GM13977 (cell line): ENCODE measurements at regions not wholly inside any gene's neighbourhood (a gene's known extent, or its start where the extent isn't known, plus 50 kb on each side); places are given as distances from the start of the nearest gene placed in this dataset.

ENCODE experiments used
- DNase-seq: peaks from one replicate; pipeline ENCODE4 v3.0.0; 2012; ENCODE audit warnings: low spot score
- in situ Hi-C: fragments of 300-500 bp; cut with MboI; formaldehyde crosslinking; loops from one replicate; pipeline ENCODE4 v1.12.0; 2022; ENCODE audit warnings: low sequenced_read_pairs, low pct_unique_long_range_greater_than_20kb, mixed read lengths, inconsistent platforms; ENCODE audit not compliant: unreplicated experiment
- TF ChIP-seq, protein P1 (sequence below): IDR thresholded peaks from 2 replicates; pipeline ENCODE4 v1.5.1; 2012; ENCODE audit warnings: mild to moderate bottlenecking, control low read depth; ENCODE audit not compliant: insufficient read depth; ENCODE audit errors: extremely low read depth, missing control alignments

GRCh38 chr16:6104428-6104827 is 1006.8 kb upstream of the EEF2KMT start:
- TF ChIP-seq, protein P1, sequence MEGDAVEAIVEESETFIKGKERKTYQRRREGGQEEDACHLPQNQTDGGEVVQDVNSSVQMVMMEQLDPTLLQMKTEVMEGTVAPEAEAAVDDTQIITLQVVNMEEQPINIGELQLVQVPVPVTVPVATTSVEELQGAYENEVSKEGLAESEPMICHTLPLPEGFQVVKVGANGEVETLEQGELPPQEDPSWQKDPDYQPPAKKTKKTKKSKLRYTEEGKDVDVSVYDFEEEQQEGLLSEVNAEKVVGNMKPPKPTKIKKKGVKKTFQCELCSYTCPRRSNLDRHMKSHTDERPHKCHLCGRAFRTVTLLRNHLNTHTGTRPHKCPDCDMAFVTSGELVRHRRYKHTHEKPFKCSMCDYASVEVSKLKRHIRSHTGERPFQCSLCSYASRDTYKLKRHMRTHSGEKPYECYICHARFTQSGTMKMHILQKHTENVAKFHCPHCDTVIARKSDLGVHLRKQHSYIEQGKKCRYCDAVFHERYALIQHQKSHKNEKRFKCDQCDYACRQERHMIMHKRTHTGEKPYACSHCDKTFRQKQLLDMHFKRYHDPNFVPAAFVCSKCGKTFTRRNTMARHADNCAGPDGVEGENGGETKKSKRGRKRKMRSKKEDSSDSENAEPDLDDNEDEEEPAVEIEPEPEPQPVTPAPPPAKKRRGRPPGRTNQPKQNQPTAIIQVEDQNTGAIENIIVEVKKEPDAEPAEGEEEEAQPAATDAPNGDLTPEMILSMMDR: no peak
- DNase-seq: no peak
- in situ Hi-C loops: no loop called here

DNA sequence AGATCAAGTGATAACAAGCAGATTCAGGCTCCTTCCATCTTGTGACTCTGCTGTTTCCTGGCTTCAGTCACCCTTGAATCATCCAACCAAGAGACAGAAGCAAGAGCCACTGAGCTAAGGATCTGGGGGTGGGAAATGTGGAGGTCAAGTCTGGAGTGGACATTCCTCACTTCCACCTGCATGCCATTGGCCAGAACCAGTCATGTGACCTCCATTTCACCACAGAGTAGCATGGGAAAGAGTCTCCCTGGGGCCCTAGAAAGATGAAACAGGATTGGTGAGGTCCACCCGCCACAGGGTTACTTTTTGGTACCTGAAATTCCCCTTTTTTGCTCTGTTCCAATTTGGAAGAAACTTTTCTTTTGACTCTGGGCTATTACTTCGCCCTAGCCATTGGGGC is 1006.0 kb upstream of the EEF2KMT start:
- no peak for DNase-seq
- in situ Hi-C loops: no loop called here
- TF ChIP-seq, protein P1: no peak

GRCh38 chr16:6099102-6099501 is 1001.5 kb upstream of the EEF2KMT start:
- TF ChIP-seq, protein P1: no peak
- DNase-seq: no peak
- in situ Hi-C loops: no loop called here

- in situ Hi-C loops: no loop called here
- no peak for DNase-seq
- TF ChIP-seq, protein P1: no peak
Observed at GRCh38 chr16:6096931-6097670, 999.5 kb upstream of the EEF2KMT start.

DNA sequence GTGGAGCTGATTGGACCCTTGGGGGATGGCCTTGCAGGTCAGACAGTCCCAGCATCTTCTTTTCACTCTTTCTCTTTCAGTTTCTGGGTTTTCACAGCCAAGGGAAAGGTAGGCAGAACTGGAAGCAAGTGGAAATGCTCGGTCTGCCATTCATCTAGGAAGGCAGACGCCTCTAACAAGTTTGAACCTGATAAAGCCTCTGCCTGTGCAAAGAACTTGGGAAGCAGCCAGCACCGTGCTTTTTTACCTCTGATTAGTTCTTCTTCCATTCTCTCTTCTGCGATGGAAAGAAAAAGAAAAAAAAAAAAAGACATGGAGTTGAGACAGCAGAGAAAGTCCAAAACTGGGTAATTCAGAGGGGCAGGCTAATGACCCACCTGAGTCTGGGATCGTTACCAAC is 997.8 kb upstream of the EEF2KMT start:
- DNase-seq: no peak
- TF ChIP-seq, protein P1: no peak

DNA sequence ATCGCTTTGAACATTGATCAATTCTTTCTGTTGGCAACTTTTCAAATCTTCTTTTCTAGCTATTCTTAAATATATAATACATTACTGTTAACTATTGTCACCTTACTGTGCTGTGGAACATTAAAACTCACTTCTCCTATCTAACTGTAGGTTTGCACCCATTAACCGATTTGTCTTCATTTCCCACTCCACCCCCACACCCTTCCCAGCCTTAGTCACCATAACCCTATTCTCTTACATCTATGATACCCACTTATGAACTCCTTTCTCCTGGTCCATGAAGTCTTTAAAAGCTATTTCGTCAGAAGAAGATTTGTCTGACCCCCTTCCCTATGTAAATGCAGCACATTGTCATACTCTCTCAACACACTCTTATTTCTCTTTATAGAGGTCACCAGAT is 993.4 kb upstream of the EEF2KMT start:
- TF ChIP-seq, protein P1: no peak
- in situ Hi-C loops: no loop called here
- no peak for DNase-seq

More for the DNA sequence above, 997.8 kb upstream of the EEF2KMT start:
- in situ Hi-C loops: no loop called here
